GM19043 (cell line): ENCODE measurements at regions not wholly inside any gene's neighbourhood (a gene's known extent, or its start where the extent isn't known, plus 50 kb on each side); places are given as distances from the start of the nearest gene placed in this dataset.
"Not testable (repeated sequence)": the region's sequence is repeated elsewhere in the genome, so short reads cannot be mapped to it uniquely, and the experiment has no call there.

Source experiments
- ATAC-seq: cut with Tn5 transposase; IDR thresholded peaks from one replicate; pipeline ENCODE4 v1.9.1; 2021; ENCODE audit warnings: low read depth; ENCODE audit not compliant: unreplicated experiment

GRCh38 chr11:96588793-96589192 is 199.0 kb downstream of the JRKL start:
- not testable (repeated sequence) for ATAC-seq

GRCh38 chr11:96595011-96595410 is 205.2 kb downstream of the JRKL start:
- ATAC-seq = no peak

- no peak for ATAC-seq
These were observed 218.2 kb downstream of the JRKL start for GRCh38 chr11:96607864-96608558.

- no peak for ATAC-seq
These were observed 224.3 kb downstream of the JRKL start for GRCh38 chr11:96614101-96614500.

- no peak for ATAC-seq
These were observed 225.0 kb downstream of the JRKL start for GRCh38 chr11:96614846-96615245.

GRCh38 chr11:96620464-96621044 is 230.7 kb downstream of the JRKL start:
- no peak for ATAC-seq

- no peak for ATAC-seq
These were observed 231.3 kb downstream of the JRKL start for GRCh38 chr11:96621161-96621560.

- ATAC-seq = no peak
These were observed 232.3 kb downstream of the JRKL start for GRCh38 chr11:96622026-96622634.

GRCh38 chr11:96624126-96624525 is 234.3 kb downstream of the JRKL start:
- no peak for ATAC-seq

- ATAC-seq = no peak
These were observed 237.6 kb downstream of the JRKL start for GRCh38 chr11:96627376-96627775.

- no peak for ATAC-seq
These were observed 245.8 kb downstream of the JRKL start for GRCh38 chr11:96635655-96636054.

- no peak for ATAC-seq
These were observed 251.4 kb downstream of the JRKL start for GRCh38 chr11:96641261-96641660.

GRCh38 chr11:96642583-96642982 is 252.8 kb downstream of the JRKL start:
- no peak for ATAC-seq

GRCh38 chr11:96643173-96643572 is 253.4 kb downstream of the JRKL start:
- no peak for ATAC-seq

- no peak for ATAC-seq
These were observed 257.8 kb downstream of the JRKL start for GRCh38 chr11:96647621-96648020.

- ATAC-seq = no peak
These were observed 259.2 kb downstream of the JRKL start for GRCh38 chr11:96648991-96649390.

GRCh38 chr11:96652516-96652915 is 262.7 kb downstream of the JRKL start:
- no peak for ATAC-seq

GRCh38 chr11:96655474-96655873 is 265.7 kb downstream of the JRKL start:
- no peak for ATAC-seq

GRCh38 chr11:96658436-96658835 is 268.6 kb downstream of the JRKL start:
- ATAC-seq = no peak

- ATAC-seq = no peak
These were observed 274.3 kb downstream of the JRKL start for GRCh38 chr11:96664110-96664509.

- no peak for ATAC-seq
These were observed 290.6 kb downstream of the JRKL start for GRCh38 chr11:96680211-96681018.
